ENCODE measurements at regions not wholly inside any gene's neighbourhood (a gene's known extent, or its start where the extent isn't known, plus 50 kb on each side); places are given as distances from the start of the nearest gene placed in this dataset.
"Not testable (repeated sequence)": the region's sequence is repeated elsewhere in the genome, so short reads cannot be mapped to it uniquely, and the experiment has no call there.

DNA sequence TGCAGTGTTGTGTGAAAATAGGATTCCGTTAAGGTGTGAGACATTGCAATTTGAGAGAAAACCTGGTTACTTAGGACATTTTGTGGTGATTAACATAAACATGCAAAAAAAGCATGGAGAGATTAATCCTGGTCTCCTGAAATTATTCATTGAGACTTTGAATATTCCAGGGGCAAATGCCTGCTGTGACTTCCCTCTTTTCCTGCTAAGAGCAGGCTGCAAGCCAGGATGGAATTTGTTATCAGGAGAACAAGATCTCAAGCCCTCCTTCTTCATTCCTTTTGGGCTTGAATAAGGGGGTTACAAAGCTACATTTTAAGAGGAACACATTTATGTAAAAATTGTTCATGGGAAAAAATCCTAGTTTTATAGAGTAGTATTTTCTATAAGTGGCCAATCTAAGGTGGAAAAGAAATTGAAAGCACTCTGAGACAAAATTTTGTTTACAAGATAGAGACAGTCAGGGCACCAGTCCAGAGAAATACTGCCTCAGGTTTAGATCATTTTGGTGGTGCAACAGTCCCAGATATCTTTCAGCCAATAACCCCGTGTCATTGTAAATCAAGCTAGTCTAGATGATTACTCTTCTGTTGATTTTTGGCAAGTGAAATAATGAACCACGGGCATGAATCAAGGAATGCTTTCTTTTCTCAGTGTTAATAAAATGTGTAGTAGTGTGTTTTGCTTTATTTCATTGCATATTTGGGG, 1528.3 kb upstream of the AGA start:
- no peak for TF ChIP-seq POLR2A (IDR thresholded peaks at IDR 0.05; ENCODE audit: low read depth, low read length)
- no peak for FAIRE-seq

DNA sequence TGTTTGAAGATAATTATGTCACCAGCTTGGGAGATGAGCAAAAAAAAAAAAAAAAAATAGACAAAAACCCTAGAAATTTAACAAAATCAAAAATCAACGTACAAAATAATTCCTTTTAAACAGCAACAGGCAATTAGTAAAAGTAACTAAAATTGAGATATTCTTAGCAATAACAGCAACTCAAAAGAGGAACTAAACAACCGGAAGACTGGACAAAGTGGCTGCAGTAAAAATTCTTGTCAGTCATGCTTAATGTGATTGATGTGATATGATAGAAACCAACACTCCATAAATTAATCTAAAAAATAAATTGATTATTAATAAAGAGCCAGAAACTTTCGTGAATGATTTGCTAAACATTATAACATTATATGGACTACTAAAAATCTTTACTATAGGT, 1534.6 kb upstream of the AGA start:
- no peak for TF ChIP-seq POLR2A (IDR thresholded peaks at IDR 0.05; ENCODE audit: low read depth, low read length)
- DNase-seq (ENCODE audit: insufficient read length, low spot score) (no peak), FAIRE-seq (no peak)

More for the DNA sequence above, 1528.3 kb upstream of the AGA start:
- DNase-seq (ENCODE audit: insufficient read length, low spot score): no peak

DNA sequence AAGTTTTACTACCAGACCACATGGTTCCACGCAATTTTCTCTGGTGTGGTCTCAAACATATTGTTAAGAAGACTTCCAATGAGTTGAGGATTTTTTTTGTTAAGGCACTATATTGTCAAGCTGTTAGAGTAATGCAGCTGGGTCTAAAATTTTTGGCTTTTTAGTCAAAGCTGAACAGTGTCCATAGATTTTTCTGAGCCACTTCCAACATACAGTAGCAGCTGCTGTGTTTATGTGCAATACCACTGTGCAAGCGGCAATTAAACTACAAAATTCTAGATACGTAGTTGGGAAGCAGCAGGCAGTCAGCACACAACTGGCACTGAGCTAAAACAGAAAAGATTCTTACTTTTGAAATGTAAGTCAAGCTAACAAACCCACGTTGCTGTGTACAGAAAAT, 1551.1 kb upstream of the AGA start:
- FAIRE-seq (no peak), DNase-seq (ENCODE audit: insufficient read length, low spot score) (no peak)
- TF ChIP-seq POLR2A (IDR thresholded peaks at IDR 0.05; ENCODE audit: low read depth, low read length): no peak

DNA sequence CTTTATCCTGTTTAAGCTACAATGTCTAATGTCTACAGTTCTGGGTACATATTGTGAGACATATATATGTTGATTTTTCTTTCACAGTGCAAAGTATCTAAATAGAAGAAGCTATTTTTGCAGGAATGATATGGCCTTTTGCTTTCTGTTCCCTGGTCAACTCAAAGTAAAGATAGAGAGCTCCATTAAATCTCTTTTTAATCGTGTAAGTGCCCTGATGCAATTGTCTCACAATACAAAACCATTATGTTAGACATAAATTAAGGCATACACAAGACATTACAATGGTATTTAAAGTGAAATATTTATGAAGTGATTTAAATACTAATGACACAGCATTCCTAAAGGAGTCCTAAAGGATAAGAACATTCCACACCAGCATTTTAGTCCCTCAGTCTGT, 1559.7 kb upstream of the AGA start:
- FAIRE-seq (no peak), DNase-seq (ENCODE audit: insufficient read length, low spot score) (no peak)
- no peak for TF ChIP-seq POLR2A (IDR thresholded peaks at IDR 0.05; ENCODE audit: low read depth, low read length)

DNA sequence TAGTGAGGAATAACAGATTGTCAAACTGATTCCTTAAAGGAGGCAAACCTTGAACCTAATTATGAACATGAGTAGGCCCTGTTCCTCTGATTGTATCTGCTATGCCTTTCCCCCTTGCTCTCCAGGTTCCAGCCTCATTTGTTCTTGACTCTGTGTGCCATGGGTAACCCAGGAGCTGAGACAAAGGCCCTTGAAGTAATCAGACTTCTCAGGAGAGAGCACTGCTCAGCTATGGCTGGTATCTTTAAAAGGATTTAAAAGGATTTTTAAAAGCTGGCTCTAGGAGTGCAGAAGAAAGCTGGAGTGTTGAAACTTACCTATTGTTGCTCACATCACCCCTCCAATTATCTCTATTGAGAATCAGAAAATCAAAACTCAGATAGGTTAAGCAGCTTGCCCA, 1565.5 kb upstream of the AGA start:
- FAIRE-seq (no peak), DNase-seq (ENCODE audit: insufficient read length, low spot score) (no peak)
- TF ChIP-seq POLR2A (IDR thresholded peaks at IDR 0.05; ENCODE audit: low read depth, low read length): no peak

DNA sequence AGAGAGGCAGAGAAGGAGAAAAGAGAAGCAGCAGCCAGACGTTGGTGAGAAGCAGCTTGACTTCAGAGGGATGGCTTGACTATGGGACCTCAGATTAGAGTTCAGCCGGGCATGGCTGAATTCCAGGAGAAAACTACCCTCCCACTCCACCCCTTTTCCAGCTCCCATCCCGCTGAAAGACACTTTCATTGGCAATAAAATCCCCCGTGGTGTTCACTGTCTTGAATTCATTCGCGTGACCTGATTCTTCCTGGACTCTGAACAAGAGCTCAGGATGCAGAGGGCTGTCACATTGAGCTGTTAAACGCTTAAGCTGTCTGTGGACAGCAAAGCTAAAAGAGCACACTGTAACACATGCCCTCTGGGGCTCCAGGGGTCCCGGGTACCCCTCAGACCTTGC, 1575.3 kb upstream of the AGA start:
- FAIRE-seq (no peak), DNase-seq (ENCODE audit: insufficient read length, low spot score) (no peak)
- TF ChIP-seq POLR2A (IDR thresholded peaks at IDR 0.05; ENCODE audit: low read depth, low read length): no peak

DNA sequence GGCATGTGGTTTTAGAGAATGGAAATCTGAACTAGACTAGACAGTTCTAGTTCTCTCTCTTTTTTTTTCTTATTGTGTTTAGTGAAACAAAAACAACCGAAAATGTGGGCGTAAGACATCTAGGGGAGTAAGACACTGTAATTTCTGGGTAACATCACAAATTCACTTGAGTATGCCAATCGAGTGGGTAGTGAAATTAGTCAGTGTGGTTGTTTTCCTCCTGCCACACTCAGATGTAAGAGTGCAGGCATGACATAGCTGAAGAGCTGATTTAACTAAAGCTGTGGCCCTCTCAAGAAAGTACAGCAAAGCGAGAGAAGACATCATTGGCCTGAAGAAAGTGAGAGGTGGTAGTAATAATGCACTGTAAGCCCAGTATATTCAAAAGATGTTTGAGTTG, 1585.3 kb upstream of the AGA start:
- no peak for TF ChIP-seq POLR2A (IDR thresholded peaks at IDR 0.05; ENCODE audit: low read depth, low read length)
- no peak for FAIRE-seq

DNA sequence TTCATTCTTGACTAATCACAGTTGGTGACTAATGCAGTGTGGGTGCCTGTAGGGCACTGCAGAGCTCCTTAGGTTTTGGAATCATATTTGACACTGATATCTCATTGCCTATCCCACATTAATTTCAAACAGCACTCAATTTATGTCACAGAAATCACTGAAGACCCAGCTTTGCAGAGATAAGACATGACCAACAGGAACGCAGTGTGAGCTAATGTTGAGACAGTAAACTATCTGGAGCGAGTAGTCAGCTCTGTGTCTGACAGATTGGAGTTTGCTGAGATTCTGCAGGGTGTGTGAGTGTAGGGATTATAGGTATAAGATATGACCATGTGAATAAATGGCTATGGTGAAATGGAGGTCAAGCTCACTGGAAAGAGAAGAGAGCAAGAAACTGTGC, 1586.1 kb upstream of the AGA start:
- no peak for TF ChIP-seq POLR2A (IDR thresholded peaks at IDR 0.05; ENCODE audit: low read depth, low read length)
- DNase-seq (ENCODE audit: insufficient read length, low spot score): no peak
- no peak for FAIRE-seq

More for the DNA sequence above, 1585.3 kb upstream of the AGA start:
- no peak for DNase-seq (ENCODE audit: insufficient read length, low spot score)

DNA sequence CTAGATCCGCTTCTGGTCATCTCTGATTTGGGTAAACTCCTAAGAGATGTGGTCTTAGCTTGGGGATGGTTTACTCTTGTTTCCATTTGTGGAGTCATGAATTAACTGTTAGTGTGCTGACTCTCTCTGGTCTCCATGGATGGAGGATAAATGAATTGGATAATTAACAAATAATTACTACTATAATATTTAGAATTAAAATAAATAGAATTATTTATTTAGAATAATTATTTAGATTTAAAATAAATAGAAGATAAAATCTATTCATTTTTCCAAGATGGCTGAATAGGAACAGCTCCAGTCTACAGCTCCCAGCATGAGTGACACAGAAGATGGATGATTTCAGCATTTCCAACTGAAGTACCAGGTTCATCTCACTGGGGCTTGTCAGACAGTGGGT, 1587.4 kb upstream of the AGA start:
- FAIRE-seq (no peak), DNase-seq (ENCODE audit: insufficient read length, low spot score) (no peak)
- TF ChIP-seq POLR2A (IDR thresholded peaks at IDR 0.05; ENCODE audit: low read depth, low read length): no peak

DNA sequence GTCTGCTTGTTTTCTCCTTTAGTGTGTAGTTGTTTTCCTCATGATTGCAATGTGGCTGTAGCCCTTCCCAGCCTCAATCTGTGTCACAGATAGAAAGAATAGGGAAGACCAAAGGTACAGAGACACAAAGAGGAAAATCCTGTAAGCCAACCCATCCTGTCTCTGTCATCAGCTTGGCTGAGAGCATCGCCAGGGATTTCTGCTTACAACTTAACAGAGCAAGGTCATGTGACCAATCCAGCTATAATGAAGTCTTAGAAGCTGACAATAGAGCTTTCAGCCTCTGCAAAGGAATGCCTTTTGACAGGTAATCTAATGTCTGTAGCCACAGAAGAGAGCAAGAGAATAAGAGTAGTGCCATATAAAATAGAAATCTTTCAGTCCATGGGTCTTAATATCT, 1598.0 kb upstream of the AGA start:
- TF ChIP-seq POLR2A (IDR thresholded peaks at IDR 0.05; ENCODE audit: low read depth, low read length): no peak
- FAIRE-seq (no peak), DNase-seq (ENCODE audit: insufficient read length, low spot score) (no peak)

DNA sequence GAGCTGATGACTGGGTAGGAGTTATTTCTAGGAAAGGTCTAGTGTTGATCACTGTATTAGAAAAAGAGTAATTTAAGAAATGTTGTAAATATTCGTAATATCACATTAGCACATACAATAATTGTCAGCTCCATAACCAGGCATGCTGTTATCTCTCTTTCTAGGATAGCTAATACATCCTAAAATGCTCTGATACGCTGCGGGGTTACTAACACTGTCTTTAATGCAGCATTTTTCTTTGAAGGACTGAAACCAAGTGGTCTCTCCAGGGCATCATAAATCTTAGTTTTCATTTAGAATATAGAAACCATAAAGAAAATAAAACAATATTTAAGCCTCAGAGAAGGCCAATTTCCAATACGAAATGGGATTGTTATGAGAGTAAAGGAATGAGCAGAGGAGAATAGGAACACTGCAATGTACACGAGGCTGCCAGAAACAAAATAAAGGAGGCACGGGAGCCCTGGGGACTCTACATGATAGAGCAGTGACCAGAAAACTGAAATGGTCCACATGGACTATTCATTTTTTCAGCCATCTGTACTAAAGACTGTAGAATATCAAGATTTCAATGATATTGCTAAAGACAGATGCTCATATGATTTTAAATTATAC, 1606.7 kb upstream of the AGA start:
- DNase-seq (ENCODE audit: insufficient read length, low spot score) (no peak), FAIRE-seq (no peak)
- TF ChIP-seq POLR2A (IDR thresholded peaks at IDR 0.05; ENCODE audit: low read depth, low read length): no peak

DNA sequence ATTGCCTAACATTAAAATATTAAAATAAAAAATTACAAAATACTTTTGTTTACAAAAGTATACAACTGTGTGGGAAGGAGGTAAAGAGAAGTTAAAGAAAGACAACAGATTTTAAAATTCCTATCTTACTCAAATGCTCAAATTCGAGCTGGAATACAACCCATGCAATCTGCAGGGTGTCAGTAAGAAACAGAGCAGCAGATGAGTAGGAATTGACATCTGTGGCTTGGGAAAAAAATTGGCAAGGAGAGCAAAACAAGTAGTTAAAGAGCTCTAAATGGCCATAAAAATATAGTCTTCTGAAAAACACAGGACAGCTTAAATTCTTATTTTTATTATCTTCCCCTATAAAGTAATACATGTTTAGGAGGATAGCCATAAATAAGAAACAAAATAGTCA, 1609.0 kb upstream of the AGA start:
- no peak for DNase-seq (ENCODE audit: insufficient read length, low spot score)
- no peak for FAIRE-seq
- no peak for TF ChIP-seq POLR2A (IDR thresholded peaks at IDR 0.05; ENCODE audit: low read depth, low read length)

DNA sequence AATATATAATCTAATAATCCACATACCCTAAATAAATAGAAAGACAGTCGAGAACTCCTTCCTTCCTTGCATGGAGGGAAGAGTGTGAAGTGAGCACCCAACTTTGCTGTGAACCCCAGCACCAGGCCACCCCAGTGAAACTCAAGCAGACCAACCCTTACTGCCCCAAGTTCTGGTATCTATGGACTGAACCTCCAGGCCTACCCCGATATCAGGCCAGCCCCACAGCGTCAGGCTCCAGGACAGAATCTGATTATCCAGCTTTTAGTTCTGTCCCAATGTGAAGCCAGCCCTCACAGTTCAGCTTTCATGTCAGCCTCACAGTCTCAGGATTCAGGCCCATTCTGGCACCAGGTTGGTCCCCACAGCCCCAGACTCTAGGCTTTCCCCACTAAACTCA, 1617.2 kb upstream of the AGA start:
- DNase-seq (ENCODE audit: insufficient read length, low spot score): no peak
- FAIRE-seq: no peak

DNA sequence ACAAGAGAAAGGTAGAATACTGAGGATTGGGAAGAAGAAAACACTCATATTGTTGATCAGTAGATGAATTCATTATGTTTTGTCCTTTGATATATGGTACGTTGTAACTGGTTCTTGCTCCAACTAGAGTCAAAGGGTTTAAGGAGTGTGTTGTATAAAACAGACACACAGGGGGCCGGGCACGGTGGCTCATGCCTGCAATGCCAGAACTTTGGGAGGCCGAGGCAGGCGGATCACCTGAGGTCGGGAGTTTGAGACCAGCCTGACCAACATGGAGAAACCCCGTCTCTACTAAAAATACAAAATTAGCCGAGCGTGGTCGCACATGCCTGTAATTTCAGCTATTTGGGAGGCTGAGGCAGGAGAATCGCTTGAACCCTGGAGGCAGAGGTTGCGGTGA, 1624.0 kb upstream of the AGA start:
- not testable (repeated sequence) for FAIRE-seq

More for the DNA sequence above, 1617.2 kb upstream of the AGA start:
- TF ChIP-seq POLR2A (IDR thresholded peaks at IDR 0.05; ENCODE audit: low read depth, low read length): no peak

DNA sequence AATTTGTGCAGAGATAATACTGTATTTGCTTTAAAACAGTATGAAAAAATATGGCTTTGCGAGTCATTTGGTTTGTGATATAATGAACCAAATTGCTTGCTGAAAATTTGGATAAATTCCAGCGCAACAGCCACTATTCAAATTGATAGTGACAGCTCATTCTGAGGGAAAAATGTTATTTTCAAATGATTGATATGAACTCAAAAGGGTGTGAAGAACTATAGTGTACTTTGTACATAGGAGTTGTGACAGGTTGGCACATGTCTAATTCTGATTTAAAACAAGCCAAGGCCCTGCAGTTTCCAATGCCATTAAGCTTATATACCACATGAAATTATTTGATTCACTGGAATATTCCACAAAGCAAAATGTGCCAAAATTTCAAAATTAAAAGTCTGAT, 1628.9 kb upstream of the AGA start:
- no peak for TF ChIP-seq POLR2A (IDR thresholded peaks at IDR 0.05; ENCODE audit: low read depth, low read length)
- DNase-seq (ENCODE audit: insufficient read length, low spot score) (no peak), FAIRE-seq (no peak)

More for the DNA sequence above, 1624.0 kb upstream of the AGA start:
- not testable (repeated sequence) for DNase-seq (ENCODE audit: insufficient read length, low spot score)
